Right lung (tissue), 2 donors: ENCODE measurements at regions not wholly inside any gene's neighbourhood (a gene's known extent, or its start where the extent isn't known, plus 50 kb on each side); places are given as distances from the start of the nearest gene placed in this dataset.
"Not testable (repeated sequence)": the region's sequence is repeated elsewhere in the genome, so short reads cannot be mapped to it uniquely, and the experiment has no call there.

ENCODE experiments used
- DNase-seq, 2 donors: peaks; one replicate each; pipeline ENCODE4 v3.0.0-alpha.2; 2013

DNA sequence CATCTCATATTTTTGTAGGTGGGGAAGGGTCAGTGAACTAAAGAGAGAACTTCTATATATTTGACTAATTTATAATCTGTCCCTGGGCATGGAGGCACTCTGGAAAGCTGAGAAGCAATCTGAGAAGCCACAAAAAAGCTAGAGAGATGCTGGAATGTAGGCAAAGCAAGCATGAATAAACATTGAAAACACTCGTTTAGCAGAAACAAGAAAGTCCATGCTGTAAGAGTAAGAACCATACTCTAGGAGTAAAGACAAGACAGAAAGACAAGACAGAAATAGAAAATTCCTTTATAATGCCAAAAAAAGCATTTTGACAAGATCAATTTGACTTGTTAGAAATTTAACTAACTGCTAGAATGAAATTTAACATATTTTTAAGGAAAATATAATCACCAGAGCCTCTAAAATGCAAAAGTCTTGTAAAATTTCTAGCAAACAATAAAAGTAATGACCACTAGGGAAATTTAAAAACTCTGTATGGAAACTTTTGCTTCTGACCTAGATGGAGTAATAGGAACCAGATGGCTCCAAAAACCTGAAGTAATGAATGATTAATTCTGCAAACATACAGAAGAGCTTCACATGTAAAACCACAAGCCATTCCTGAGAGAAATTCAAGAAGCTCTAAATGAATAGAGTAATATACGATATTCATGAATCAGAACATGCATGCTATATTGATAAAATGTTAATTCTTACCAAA is 625.7 kb upstream of the PTCHD4 start:
- DNase-seq = no peak

DNA sequence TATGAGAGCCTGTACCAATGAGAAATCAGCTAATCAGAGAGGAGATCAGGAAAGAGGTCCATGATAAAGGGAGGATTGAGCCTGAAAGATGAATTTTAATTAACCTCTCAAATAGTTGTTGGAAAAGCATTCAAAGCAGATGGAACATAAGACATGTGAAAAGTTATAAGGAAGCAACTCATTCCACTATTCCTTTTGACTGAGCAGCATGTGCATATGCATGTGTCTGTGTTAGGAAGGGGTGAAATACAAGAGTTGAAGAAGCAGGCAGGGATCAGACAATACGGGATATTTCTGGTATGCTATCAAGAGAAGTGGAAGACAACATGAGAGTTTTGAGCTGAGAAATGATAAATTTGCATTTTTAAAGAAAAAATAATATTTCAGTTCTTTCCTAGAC is 624.8 kb upstream of the PTCHD4 start:
- DNase-seq = no peak

DNA sequence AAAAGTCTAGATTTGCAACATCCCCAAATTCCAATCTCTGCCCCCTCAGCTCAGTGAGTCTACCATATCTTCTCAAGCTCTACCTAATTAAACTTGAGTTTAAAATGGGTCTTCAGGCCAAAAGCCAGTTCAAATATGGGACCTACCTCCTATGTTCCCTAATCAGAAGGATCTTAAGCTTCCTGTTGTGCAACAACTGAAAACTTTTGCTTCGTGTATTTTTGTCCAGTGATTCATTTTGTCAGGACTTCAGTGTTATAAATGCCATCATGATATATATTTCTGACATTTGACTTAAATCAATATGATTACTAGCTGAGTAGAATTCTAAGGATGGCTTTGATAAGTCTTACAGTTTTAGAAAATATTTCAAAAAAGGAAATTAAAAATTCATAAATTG is 622.6 kb upstream of the PTCHD4 start:
- DNase-seq = no peak

DNA sequence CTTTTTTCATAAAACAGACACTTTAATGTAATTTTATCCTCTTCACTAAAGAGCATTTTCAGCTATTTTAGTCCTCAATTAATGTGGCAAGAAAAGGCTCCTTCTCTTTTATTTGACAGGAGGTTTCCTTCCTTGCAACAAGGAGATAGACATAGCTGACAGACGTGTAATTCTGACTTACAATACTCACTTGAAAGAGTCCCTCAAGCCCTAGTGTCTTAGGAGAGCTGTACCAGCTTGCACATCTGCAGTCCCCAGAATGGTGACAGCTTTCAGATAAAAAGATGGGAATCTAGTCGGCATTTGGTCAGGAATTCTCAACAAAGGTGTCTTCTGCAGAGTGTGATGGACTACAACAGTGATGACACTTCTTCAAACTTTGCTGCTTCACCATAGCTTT is 603.7 kb upstream of the PTCHD4 start:
- DNase-seq = no peak

DNA sequence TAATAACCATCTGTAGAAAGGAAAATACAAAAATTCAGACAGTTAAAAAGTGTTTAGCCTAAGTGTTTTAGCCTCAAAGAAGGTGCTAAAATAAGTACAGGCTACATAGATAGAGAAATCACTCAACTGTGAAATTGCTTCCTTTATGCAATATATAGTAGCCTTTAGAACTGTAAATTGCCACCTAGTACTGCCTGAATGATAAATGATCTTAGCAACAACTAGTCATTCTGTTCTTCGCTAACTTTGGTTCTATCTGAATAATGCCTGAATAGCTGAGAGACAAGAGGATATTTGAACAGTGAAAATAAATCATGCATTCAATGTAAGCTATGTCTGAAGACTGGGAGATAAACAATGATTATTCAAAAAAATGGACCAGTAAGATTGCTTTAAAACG is 603.3 kb upstream of the PTCHD4 start:
- no peak for DNase-seq

DNA sequence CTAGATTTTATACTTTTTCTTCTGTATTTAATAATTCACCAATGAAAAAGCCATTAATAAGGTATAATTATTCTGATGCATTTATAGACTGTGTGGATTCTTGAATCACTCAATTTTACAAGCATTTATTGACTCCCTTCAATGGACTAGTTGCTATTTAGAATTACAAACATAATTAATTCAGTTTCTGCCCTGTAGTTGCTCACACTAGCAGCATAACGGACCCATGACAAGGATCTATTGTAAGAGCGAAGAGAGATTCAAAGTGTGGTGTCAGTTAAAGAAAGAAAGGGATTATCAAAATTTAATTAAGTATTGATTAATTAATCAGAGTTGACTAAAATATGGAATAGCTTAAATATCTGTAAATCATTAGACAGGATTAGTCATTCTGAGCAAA is 602.6 kb upstream of the PTCHD4 start:
- no peak for DNase-seq

DNA sequence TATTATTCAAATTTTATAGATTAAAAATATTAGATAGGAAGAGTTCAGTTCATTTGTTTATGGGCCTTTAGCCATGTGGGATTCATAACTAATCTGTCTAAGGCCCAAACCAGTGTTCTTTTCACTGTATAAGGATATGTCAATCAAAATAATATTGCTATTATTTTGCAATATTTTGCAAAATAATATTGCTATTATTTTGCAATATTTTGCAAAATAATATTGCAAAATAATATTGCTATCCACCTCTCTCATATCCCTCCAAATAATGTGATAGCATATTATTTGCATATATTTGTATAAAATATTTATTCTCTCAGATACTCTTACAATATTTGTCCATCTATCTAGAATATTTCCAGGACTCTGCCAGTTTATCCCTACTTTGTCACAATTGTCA is 595.3 kb upstream of the PTCHD4 start:
- no peak for DNase-seq

DNA sequence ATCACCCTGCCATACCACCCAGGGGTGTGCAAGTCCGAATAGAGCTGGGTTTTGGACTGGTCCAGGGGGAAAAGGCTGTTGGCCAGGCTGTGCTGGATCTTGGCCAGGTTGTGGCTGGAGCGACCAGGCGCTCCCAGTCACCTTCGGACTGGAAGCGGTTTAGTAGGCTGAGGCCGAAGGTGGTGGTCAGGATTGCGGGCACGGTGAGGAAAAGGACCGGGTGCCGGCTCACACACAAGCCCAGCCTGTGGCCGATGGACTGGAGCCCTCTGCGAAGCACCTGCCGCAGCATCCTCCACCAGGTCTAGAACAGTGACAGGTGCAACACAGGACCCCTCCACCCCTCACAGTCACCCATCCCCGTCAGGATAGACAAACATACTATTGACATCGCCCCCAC is 590.6 kb upstream of the PTCHD4 start:
- no peak for DNase-seq

DNA sequence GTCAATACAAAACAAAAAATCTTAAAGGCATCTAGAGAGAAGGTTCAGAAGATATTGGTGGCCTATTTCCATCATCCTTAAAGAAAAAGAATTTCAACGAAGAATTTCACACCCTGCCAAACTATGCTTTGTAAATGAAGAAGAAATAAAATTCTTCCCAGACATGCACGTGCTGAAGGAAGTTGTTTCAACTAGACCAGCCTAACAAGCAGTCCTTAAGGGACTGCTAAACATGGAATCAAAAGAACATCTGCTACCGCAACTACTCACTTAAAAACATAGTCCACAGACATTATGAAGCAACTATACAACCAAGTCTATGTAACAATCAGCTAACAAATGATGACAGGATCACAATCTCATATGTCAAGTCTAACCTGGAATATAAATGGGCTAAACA is 584.9 kb upstream of the PTCHD4 start:
- DNase-seq = no peak

DNA sequence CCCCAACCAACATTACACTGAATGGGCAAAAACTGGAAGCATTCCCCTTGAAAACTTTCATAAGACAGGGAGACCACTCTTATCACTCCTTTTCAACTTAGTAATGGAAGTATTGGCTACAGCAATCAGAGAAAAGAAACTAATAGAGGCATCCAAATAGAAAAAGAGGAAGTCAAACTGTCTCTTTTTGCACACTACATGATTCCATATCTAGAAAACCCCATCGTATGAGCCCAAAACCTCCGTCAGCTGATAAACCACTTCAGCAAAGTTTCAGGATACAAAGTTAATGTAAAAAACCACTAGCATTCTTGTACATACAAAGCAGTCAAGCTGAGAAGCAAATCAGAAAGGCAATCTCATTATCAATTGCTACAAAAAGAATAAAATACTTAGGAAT is 580.4 kb upstream of the PTCHD4 start:
- no peak for DNase-seq

DNA sequence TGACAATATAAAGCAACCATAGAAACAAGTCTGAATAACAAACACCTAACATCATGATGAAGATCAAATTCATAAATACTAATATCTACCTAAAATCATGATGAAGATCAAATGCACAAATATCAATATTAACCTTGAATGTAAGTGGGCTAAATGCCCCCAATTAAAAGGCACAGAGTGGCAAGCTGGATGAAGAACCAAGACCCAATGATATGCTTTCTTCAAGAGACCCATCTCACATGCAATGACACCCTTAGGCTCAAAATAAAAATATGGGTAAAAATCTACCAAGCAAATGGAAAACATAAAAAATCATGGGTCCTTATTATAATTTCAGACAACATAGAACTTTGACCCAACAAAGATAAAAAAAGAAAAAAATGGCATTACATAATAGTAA is 578.5 kb upstream of the PTCHD4 start:
- DNase-seq = no peak

DNA sequence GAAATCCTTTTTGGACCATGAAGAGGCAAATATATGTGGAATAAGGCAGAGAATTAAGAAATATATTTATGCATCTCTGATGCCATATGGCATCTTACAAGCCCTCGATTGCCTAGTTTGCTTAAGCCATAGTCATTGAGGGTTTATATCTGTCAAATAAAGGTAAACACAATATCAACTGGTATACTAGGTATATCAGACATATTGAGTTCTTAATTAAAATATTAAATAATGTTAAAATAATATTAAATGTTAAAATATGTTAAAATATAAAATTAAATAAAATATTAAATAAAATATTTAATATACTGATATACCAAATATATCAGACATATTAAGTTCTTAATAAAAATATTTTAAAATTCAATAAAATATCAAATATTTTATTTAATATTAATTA is 567.4 kb upstream of the PTCHD4 start:
- DNase-seq = no peak

DNA sequence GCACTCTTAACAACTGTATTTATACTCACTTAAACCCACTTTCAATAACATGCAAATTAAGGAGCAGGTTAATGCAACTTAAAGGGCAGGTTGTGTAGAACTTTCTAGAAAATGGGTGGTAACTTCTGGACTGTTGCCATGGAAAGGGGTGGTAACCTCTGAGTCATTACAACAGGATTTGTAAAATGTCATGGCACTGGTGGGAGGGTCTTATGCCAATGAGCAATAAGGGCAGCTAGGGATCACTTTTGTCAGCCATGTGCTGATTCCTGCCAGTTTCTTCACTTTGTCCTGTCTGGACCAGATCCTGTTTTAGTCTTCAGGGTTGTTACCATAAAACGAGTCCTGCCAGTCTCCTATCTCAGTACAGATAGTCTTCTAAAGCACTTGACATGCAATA is 560.5 kb upstream of the PTCHD4 start:
- DNase-seq = no peak

DNA sequence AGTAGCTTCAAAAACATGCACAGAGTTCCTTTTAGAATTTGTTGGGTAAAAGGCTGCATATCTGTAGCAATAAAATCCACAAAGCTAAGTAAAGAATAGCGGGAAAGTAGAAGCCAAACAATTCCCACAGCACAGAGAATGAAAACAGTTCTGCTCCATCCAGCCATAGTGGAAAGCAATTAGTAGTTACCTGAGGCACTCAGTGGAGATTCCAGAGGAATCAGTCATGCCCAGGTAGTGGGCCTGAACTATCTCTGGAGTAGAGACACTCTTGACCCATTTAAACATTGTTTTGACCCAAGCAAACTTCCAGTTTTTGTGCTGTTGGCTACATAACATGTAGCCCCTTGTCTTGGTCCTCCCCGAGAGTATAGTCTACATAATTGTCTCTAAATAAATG is 559.5 kb upstream of the PTCHD4 start:
- no peak for DNase-seq

DNA sequence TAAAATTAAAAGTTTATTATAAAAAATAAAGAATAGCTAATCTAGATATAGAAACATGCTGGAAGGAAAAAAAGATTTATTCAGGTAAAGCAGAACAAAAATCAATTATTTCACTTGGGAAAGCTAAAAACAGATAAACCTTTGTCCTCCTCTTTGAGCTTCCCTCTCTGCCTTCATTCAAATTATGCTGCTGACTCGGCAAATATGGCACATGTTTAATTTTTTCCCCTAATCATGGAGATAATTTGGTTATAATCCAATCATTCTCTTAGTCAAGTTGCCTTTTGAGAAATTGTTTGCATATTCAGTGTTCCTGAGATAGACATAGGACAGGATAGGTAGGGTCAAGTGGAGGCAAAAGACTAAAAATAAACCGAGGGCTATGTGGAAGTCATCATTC is 556.8 kb upstream of the PTCHD4 start:
- no peak for DNase-seq

DNA sequence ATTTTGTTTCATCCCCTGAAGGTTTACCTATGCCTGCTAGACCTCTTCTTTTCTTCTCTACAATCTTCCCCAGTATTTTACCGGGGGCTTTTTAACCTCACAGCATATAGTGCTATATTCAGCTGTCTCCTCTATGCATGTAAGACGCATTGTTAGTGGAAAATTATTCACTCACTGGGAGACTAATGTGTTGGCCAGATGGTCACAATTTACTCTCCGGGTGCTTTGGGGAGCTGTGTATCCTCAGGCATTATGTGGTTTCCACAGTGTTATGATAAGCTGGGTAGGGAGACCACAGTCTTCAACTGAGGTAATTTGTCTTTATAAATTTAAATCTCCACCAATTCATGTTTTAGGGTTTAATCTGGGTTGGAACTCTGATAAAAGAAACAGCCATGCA is 553.8 kb upstream of the PTCHD4 start:
- DNase-seq = no peak

DNA sequence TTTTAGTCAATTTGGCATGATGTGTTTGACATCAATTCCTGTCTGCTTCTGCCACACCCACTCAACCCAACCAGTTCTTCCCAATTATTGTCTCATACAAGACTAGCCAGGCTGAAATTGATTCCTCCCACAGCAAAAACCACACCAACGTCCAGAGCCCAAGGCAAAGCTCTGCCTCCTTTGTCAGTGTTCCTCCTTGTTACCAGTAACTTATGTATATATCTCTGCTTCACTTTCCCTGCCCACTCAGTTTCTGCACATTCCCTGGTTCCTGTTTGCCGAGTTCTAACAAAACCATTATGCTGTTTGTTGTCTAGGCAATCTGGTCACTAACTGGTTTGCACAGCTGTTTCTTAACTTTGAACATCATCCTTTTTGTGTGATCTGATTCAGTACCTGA is 547.9 kb upstream of the PTCHD4 start:
- DNase-seq = no peak

DNA sequence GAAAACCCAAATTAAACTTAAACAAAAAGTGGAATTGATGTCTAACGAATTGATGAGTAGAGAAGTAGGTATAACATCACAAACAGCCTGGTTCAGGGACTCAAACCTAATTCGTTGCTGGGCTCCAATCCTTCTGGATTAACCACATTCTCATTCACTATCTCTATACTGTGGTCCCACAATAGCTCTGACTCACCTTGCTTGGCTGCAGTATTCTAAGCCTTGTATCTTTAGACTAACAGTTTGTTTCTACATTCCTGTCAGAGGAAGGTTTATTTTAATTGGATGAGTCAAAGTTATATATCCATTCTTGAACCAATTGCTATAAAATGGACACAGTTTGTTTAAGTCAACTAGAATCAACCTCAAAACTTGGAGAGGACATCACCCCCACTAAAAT is 530.5 kb upstream of the PTCHD4 start:
- no peak for DNase-seq

DNA sequence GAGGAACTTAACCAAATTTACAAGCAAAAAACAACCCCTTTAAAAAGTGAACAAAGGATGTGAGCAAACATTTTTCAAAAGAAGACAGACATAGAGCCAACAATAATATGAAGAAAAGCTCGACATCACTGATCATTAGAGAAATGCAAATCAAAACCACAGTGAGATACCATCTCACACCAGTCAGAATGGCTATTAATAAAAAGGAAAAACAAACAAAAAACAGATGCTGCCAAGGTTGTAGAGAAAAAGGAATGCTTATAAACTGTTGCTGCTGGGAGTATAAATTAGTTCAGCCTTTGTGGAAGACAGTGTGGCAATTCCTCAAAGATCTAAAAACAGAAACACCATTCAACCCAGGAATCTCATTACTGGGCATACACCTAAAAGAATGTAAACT is 527.8 kb upstream of the PTCHD4 start:
- DNase-seq = not testable (repeated sequence)

DNA sequence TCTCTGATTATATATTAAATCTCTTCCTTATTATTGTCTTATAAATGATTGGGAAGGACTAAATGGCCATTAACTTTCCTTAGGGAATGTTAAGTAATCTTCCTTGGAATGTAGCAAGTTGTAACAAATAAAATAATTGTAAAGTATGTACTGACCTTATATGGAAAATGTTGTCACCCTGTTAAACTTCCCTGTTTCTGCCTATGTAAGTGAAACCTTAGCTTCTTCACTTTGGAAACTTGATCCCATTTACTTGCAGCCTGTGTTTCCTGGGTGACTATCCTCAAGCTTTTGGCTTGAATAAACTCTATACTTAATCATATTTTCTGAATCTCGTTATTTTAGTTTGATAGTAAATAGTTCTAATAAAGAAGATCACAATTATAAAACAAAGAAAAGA is 519.5 kb upstream of the PTCHD4 start:
- no peak for DNase-seq

DNA sequence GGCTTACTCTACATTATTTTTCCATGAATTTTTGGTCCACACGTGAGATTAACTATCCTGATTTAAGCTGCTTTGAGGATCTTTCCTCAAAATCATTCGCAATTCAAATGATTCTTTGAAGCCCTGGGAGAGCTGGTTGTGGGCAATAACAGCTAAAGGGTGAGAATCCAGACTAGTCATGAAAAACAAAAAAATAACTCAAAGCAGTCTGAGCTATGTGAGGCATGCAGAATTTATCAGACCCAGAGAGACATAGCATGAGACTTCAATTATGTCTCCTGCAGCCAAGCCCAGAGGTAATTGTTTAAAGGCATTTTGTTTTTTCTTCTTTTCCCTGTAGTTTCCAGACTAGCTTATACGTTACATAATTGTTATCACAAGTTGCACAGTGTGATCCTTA is 517.3 kb upstream of the PTCHD4 start:
- no peak for DNase-seq

DNA sequence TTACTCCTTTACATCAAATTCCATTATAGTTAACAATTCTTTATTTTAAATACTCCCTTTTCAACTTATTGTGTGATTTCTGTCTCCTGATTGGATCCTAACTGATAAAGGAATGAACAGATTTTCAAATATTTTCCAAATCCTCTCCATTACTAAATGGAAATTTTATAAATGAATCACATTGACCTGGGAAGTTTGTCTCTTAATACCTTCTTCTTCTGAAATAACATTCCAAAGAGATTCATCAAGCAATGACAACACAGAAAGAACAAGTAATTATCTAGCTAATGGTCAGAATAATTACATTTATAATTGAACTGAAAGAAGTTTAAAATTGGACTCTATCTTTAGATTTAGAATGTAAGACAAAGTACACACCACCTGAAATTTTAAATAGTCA is 515.4 kb upstream of the PTCHD4 start:
- DNase-seq = no peak

DNA sequence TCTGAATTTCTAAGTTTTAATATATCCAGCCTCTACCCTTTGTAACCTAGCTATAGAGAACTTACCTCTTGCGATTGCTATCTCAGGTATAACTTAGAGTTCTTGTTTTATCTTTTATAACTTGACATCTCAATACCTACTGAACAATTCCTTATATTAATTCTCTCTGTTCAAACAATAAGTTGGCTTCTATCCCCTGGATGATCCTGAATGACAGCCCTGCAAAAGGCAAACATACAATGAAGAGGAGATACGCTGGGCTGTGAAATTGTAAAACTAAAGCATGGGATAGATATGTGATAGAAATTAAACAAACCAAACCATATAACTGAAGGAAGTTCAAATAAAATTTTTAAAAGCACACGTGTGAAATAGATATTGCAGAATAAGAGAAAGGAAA is 513.6 kb upstream of the PTCHD4 start:
- DNase-seq = no peak

DNA sequence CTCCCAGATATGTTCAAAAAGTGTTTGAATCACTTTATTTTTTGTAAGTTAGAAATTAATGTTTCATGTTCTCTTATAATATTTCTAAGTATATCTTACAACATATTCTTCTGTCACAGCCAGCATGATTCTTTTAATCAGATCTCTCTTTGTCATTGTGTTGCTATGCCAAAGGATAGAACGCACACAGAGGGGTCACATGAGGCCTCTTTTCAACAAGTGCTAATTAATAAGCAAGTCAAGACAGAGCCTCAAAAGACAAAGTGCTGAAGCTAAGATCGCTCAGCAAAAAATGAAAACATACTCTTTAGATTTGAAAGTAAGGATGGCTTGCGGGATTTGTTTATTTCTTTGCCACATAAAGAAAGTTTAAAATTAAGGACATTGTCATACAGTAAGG is 508.8 kb upstream of the PTCHD4 start:
- no peak for DNase-seq

DNA sequence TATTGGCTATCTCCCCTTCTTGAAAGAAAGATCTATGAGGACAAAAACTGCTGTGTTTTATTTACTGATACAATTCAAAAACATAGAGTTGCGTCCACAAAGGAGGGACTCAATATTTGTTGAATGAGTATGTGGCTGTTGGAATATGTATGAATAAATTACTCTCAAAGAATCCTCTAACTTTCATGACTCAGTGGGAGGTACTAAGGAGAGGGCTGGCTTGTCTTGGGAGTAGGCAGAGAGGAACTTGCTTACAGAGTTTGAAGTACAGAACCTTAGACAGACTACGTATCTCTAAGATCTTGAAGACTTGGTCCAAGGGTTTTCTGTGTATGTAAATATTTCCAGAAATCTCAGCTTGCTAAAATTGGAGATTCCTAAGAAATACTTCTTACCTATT is 504.0 kb upstream of the PTCHD4 start:
- DNase-seq = no peak
